B cell (primary cell): ENCODE measurements at regions not wholly inside any gene's neighbourhood (a gene's known extent, or its start where the extent isn't known, plus 50 kb on each side); places are given as distances from the start of the nearest gene placed in this dataset.

Source experiments
- ATAC-seq: fragments of 200-7000 bp; cut with Tn5 transposase; one replicate; pipeline ENCODE4 v1.10.0; 2021; ENCODE audit warnings: low read depth, mild to moderate bottlenecking, moderate number of reproducible peaks, moderate library complexity
- CTCF ChIA-PET: fragments of 350-600 bp; sonication (Branson Sonifier 250); formaldehyde crosslinking; loops from one replicate; lab custom pipeline; 2021; ENCODE audit warnings: antibody characterized with exemption, inconsistent platforms; lab: Charles Lee
- POLR2A ChIA-PET: fragments of 350-600 bp; sonication (Branson Sonifier 250); formaldehyde crosslinking; loops from one replicate; lab custom pipeline; 2021; ENCODE audit warnings: antibody characterized with exemption; lab: Charles Lee
- DNase-seq: peaks from one replicate; pipeline ENCODE4 v3.0.0; 2013
- H2AFZ ChIP-seq: 2 replicates; pipeline ENCODE4 v1.6.1; 2012; ENCODE audit warnings: mild to moderate bottlenecking, low read depth, low read length; ENCODE audit not compliant: insufficient read depth, poor library complexity, severe bottlenecking
- H3K27ac ChIP-seq, 2 donors: 1 replicate in 1 of 2; 2 replicates in 1 of 2; pipeline ENCODE4 v1.5.1; 2012 to 2013; ENCODE audit warnings: low read length in 2 of 2, mild to moderate bottlenecking in 2 of 2, moderate library complexity in 1 of 2
- H3K27me3 ChIP-seq, 4 experiments: fragments of 200-600 bp in 1 of 4; sonication (generic) in 1 of 4; replicated peaks in 1 of 4; 1 replicate in 2 of 4; 2 replicates in 2 of 4; pipeline versions ENCODE4 v1.6.1 to v1.7.0; 2013 to 2016; ENCODE audit warnings: low read length in 3 of 4, mild to moderate bottlenecking in 2 of 4, mixed read lengths in 1 of 4, moderate library complexity in 1 of 4; ENCODE audit not compliant: insufficient read depth in 4 of 4, control insufficient read depth in 3 of 4; ENCODE audit errors: control extremely low read depth in 1 of 4
- H3K36me3 ChIP-seq, 2 experiments: replicated peaks in 1 of 2; 1 replicate in 1 of 2; 2 replicates in 1 of 2; pipeline versions ENCODE4 v1.6.1 to v1.7.1; 2013; ENCODE audit warnings: low read length in 1 of 2; ENCODE audit not compliant: insufficient read depth in 2 of 2, control insufficient read depth in 1 of 2; ENCODE audit errors: control extremely low read depth in 1 of 2, extremely low read depth in 1 of 2
- H3K4me1 ChIP-seq, 2 donors: fragments of 200-600 bp in 1 of 2; sonication (generic) in 1 of 2; 1 replicate in 1 of 2; 2 replicates in 1 of 2; pipeline versions ENCODE4 v1.5.1 to v1.6.1; 2013 to 2017; ENCODE audit warnings: low read length in 2 of 2; ENCODE audit not compliant: control insufficient read depth in 2 of 2, insufficient read depth in 2 of 2
- H3K4me2 ChIP-seq: replicated peaks from 2 replicates; pipeline ENCODE3; 2012; ENCODE audit warnings: mild to moderate bottlenecking, low read depth, low read length; ENCODE audit not compliant: poor library complexity, severe bottlenecking
- H3K4me3 ChIP-seq, 5 experiments: fragments of 200-600 bp in 1 of 5; sonication (generic) in 1 of 5; 1 replicate in 3 of 5; 2 replicates in 2 of 5; pipeline versions ENCODE4 v1.5.1 to v1.7.0; 2011 to 2016; ENCODE audit warnings: low read length in 4 of 5, mild to moderate bottlenecking in 4 of 5, low read depth in 2 of 5, control low read depth in 1 of 5, moderate library complexity in 1 of 5; ENCODE audit not compliant: insufficient read depth in 1 of 5; ENCODE audit errors: control extremely low read depth in 1 of 5, extremely low read depth in 1 of 5
- H3K79me2 ChIP-seq: fragments of 200-600 bp; sonication (generic); one replicate; pipeline ENCODE4 v1.6.0; 2016; ENCODE audit warnings: low read length; ENCODE audit not compliant: control insufficient read depth, insufficient read depth
- H3K9ac ChIP-seq: fragments of 200-600 bp; sonication (generic); 2 replicates; pipeline ENCODE4 v1.6.1; 2017; ENCODE audit warnings: mild to moderate bottlenecking, low read length, moderate library complexity
- H3K9me3 ChIP-seq, 3 donors: one replicate each; pipeline versions ENCODE4 v1.6.1 to v1.7.1; 2013; ENCODE audit warnings: low read length in 2 of 3; ENCODE audit not compliant: control insufficient read depth in 2 of 3, insufficient read depth in 1 of 3; ENCODE audit errors: control extremely low read depth in 1 of 3
- H4K20me1 ChIP-seq: 2 replicates; pipeline ENCODE4 v1.6.0; 2012; ENCODE audit warnings: mild to moderate bottlenecking, low read length; ENCODE audit not compliant: insufficient read depth, control insufficient read depth, poor library complexity, severe bottlenecking
- H3K27ac Mint-ChIP-seq: one replicate; pipeline ENCODE4 v1.8.0; 2021; ENCODE audit warnings: mixed read lengths
- H3K27me3 Mint-ChIP-seq: one replicate; pipeline ENCODE4 v1.8.0; 2021; ENCODE audit warnings: mixed read lengths
- H3K4me1 Mint-ChIP-seq: one replicate; pipeline ENCODE4 v1.8.0; 2021; ENCODE audit warnings: mixed read lengths
- H3K4me3 Mint-ChIP-seq: one replicate; pipeline ENCODE4 v1.8.0; 2021; ENCODE audit warnings: mixed read lengths
- H3K9me3 Mint-ChIP-seq: one replicate; pipeline ENCODE4 v1.8.0; 2022; ENCODE audit warnings: mixed read lengths; ENCODE audit not compliant: insufficient read depth
- EZH2 ChIP-seq: IDR thresholded peaks from 2 replicates; pipeline ENCODE4 v1.6.1; 2012; ENCODE audit warnings: borderline replicate concordance, low read depth, mild to moderate bottlenecking, moderate library complexity, low read length; ENCODE audit not compliant: insufficient read depth, poor library complexity, severe bottlenecking
- WGBS: methylation state at CpG from one replicate; pipeline ENCODE4 v1.1.5; 2013; ENCODE audit warnings: missing lambda C conversion rate; ENCODE audit not compliant: insufficient coverage; 5-methylcytosine and 5-hydroxymethylcytosine counted together
- intact Hi-C: fragments of 100-400 bp; cut with micrococcal nuclease; formaldehyde crosslinking; loops from one replicate; pipeline ENCODE4 v1.10.0; 2022
- TF ChIP-seq, protein P1 (sequence below): fragments of 200-600 bp; IDR thresholded peaks from one replicate; pipeline ENCODE4 v1.8.0; 2022; ENCODE audit warnings: antibody characterized with exemption, mild to moderate bottlenecking

GRCh38 chr5:158060212-158060611 is 201.3 kb upstream of the CLINT1 start:
- H3K9me3 ChIP-seq = no peaks in the 10 kb centered on the region
- no peak overlapping the region for H2AFZ ChIP-seq
- H4K20me1 ChIP-seq = no peaks in the 10 kb centered on the region
- no peak overlapping the region for H3K27ac ChIP-seq
- H3K4me1 ChIP-seq = no peaks in the 10 kb centered on the region
- TF ChIP-seq, protein P1, sequence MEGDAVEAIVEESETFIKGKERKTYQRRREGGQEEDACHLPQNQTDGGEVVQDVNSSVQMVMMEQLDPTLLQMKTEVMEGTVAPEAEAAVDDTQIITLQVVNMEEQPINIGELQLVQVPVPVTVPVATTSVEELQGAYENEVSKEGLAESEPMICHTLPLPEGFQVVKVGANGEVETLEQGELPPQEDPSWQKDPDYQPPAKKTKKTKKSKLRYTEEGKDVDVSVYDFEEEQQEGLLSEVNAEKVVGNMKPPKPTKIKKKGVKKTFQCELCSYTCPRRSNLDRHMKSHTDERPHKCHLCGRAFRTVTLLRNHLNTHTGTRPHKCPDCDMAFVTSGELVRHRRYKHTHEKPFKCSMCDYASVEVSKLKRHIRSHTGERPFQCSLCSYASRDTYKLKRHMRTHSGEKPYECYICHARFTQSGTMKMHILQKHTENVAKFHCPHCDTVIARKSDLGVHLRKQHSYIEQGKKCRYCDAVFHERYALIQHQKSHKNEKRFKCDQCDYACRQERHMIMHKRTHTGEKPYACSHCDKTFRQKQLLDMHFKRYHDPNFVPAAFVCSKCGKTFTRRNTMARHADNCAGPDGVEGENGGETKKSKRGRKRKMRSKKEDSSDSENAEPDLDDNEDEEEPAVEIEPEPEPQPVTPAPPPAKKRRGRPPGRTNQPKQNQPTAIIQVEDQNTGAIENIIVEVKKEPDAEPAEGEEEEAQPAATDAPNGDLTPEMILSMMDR = no peak
- TF ChIP-seq EZH2 = no peak
- ChIA-PET POLR2A (no interaction called here), CTCF (interaction anchor here (0.5 to 1.7 kb wide), 3 partner anchors 15 to 423 kb away, joined by 3 to 10 read pairs (median 3); no protein-coding TSS in a partner anchor)
- Mint-ChIP-seq H3K4me1 (no peaks in the 10 kb centered on the region), H3K27me3 (peaks cover 31% of the 10 kb centered on the region), H3K9me3 (no peaks in the 10 kb centered on the region), H3K4me3 (no peak overlapping the region), H3K27ac (no peak overlapping the region)
- H3K4me2 ChIP-seq = no peak overlapping the region
- intact Hi-C loops = no loop called here
- DNase-seq = no peak
- H3K27me3 ChIP-seq = no peaks in the 10 kb centered on the region
- no peak for ATAC-seq
- H3K4me3 ChIP-seq = no peak overlapping the region
- no peaks in the 10 kb centered on the region for H3K36me3 ChIP-seq
- H3K9ac ChIP-seq = no peak overlapping the region
- WGBS = 92% methylated on average over 2 of the region's 2 CpGs
- H3K79me2 ChIP-seq = no peaks in the 10 kb centered on the region

DNA sequence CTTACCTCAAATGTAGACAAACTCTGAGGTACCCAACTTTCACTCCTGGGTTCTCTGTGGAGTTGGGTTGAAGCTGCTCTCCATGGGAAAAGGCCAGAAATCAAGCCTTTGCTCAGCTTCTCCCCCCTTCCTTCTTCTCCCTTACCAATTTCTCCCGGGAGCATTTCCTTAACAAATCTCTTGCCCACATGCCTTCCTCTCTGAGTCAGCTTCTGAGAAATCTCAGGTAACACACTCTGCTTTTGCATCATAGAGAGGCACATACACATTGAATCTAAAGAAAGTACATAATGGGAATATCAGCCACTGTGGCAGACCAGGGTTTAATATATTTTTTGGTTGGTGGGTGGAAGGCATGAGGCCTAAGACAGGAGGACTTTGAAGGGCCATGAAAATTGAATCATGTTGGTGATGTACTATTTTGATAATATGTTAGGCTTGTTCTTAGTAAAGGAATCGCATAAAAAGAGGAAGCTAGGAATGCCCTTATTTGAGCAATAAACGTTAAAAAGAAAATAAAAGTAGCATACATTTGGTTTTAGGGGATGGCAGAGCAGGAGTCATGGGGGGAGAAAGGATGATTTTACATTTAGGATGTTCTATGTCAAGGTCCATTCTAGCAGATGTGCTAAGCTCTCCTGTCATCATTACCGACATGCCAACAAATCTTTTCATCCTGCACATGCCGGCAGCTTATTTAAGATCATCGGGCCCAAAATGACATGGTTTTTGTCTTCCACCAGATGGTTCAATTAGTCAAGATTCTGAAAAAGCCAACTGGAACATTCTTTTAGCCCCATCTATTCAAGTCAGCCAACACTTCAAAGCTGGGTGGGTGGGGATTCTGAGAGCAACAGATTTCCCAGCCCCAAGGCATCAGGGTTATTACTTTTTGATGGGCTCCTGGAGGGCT is 199.5 kb upstream of the CLINT1 start:
- no peaks in the 10 kb centered on the region for H3K36me3 ChIP-seq
- Mint-ChIP-seq H3K4me1 (no peaks in the 10 kb centered on the region), H3K4me3 (no peak overlapping the region), H3K27me3 (peaks cover 26% of the 10 kb centered on the region), H3K27ac (no peak overlapping the region), H3K9me3 (no peaks in the 10 kb centered on the region)
- no peak overlapping the region for H3K4me3 ChIP-seq
- no peaks in the 10 kb centered on the region for H4K20me1 ChIP-seq
- 52% methylated on average over 4 of the region's 6 CpGs for WGBS
- ATAC-seq = no peak
- no peak for DNase-seq
- POLR2A ChIA-PET = no interaction called here
- peaks cover 0 to 4% (median 2%) of the 10 kb centered on the region in 4 experiments for H3K27me3 ChIP-seq
- CTCF ChIA-PET = interaction anchor here (0.9 to 1.2 kb wide), 3 partner anchors 13 to 17 kb away, joined by 4 to 7 read pairs (median 4); no protein-coding TSS in a partner anchor
- no peaks in the 10 kb centered on the region for H3K79me2 ChIP-seq
- no peaks in the 10 kb centered on the region for H3K4me1 ChIP-seq
- H3K9me3 ChIP-seq = no peaks in the 10 kb centered on the region
- no peak overlapping the region for H3K4me2 ChIP-seq
- intact Hi-C loops = no loop called here
- H2AFZ ChIP-seq = no peak overlapping the region
- TF ChIP-seq EZH2 = no peak
- TF ChIP-seq, protein P1 = no peak
- H3K9ac ChIP-seq = no peak overlapping the region
- H3K27ac ChIP-seq = no peak overlapping the region
